Suprapubic skin (tissue), 4 donors: ENCODE measurements at regions not wholly inside any gene's neighbourhood (a gene's known extent, or its start where the extent isn't known, plus 50 kb on each side); places are given as distances from the start of the nearest gene placed in this dataset.

Experiments
- EP300 ChIP-seq: sonication (generic); formaldehyde crosslinking; IDR thresholded peaks from one replicate; pipeline ENCODE4 v1.6.1; 2017; ENCODE audit warnings: antibody characterized with exemption
- POLR2A ChIP-seq, 2 donors: fragments of 450-650 bp; IDR thresholded peaks; one replicate each; pipeline ENCODE4 v1.6.1; 2017; ENCODE audit warnings: antibody characterized with exemption in 2 of 2, mild to moderate bottlenecking in 2 of 2, moderate library complexity in 2 of 2
- POLR2AphosphoS5 ChIP-seq, 3 donors: sonication (generic); formaldehyde crosslinking; IDR thresholded peaks; one replicate each; pipeline ENCODE4 v1.6.1; 2017; ENCODE audit warnings: antibody characterized with exemption in 3 of 3
- TF ChIP-seq, protein P1 (sequence below), 2 donors: fragments of 200-600 bp in 1 of 2; fragments of 450-650 bp in 1 of 2; sonication (generic) in 1 of 2; IDR thresholded peaks; one replicate each; pipeline ENCODE4 v1.5.1; 2016 to 2019; ENCODE audit warnings: antibody characterized with exemption in 2 of 2, mild to moderate bottlenecking in 1 of 2, moderate library complexity in 1 of 2

DNA sequence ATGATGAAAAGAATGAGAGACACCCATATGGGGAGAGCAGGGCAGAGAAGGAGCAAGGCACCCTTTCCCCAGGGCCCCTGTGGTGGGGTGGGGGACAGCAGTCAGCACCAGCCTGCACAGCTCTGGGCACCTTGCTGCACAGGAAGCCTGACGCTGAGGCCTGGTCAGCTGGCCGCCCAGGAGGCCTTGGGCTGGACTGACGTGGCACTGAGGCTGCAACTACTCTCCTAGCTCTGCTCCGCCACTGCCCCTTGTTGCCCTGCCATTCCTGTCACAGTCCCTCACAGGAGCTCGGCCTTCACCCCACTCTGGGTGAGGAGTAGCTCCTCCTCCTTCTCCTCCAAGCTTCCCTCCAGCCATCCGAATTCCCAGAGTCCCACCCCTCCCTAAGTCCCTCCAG, 99.7 kb downstream of the CPN2 start:
- TF ChIP-seq, protein P1, sequence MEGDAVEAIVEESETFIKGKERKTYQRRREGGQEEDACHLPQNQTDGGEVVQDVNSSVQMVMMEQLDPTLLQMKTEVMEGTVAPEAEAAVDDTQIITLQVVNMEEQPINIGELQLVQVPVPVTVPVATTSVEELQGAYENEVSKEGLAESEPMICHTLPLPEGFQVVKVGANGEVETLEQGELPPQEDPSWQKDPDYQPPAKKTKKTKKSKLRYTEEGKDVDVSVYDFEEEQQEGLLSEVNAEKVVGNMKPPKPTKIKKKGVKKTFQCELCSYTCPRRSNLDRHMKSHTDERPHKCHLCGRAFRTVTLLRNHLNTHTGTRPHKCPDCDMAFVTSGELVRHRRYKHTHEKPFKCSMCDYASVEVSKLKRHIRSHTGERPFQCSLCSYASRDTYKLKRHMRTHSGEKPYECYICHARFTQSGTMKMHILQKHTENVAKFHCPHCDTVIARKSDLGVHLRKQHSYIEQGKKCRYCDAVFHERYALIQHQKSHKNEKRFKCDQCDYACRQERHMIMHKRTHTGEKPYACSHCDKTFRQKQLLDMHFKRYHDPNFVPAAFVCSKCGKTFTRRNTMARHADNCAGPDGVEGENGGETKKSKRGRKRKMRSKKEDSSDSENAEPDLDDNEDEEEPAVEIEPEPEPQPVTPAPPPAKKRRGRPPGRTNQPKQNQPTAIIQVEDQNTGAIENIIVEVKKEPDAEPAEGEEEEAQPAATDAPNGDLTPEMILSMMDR (IDR thresholded peaks at IDR 0.05), result no peak
- TF ChIP-seq POLR2A (IDR thresholded peaks at IDR 0.05) (no peak), POLR2AphosphoS5 (IDR thresholded peaks at IDR 0.05) (no peak), EP300 (no peak)
